GM12878 (cell line): ENCODE measurements at regions not wholly inside any gene's neighbourhood (a gene's known extent, or its start where the extent isn't known, plus 50 kb on each side); places are given as distances from the start of the nearest gene placed in this dataset.

Experiments
- ATAC-seq: fragments of 200-7000 bp; cut with Tn5 transposase; 3 replicates; pipeline ENCODE4 v1.9.1; 2020; ENCODE audit warnings: mild to moderate bottlenecking, moderate library complexity
- BruUV-seq: library from RNA; stranded (reverse); fragments of 400-500 nt; replicated peaks from 2 replicates; lab custom pipeline; 2021; lab: Mats Ljungman, UMichigan
- CTCF ChIA-PET: fragments of 300-600 bp; sonication (Branson Sonifier 250); formaldehyde crosslinking; extraction: SDS; loops from one replicate; lab custom pipeline; 2021; ENCODE audit warnings: inconsistent platforms; lab: Yijun Ruan, JAX
- POLR2A ChIA-PET: fragments of 350-600 bp; formaldehyde crosslinking; extraction: SDS; loops from one replicate; lab custom pipeline; 2021; ENCODE audit warnings: inconsistent platforms; lab: Charles Lee
- RAD21 ChIA-PET: fragments of 300-600 bp; sonication (Branson Sonifier 250); formaldehyde crosslinking; loops from one replicate; lab custom pipeline; 2023; ENCODE audit warnings: antibody characterized with exemption; ENCODE audit not compliant: unreplicated experiment; lab: Charles Lee
- SMC1A ChIA-PET: fragments of 300-600 bp; sonication (Branson Sonifier 250); formaldehyde crosslinking; loops from one replicate; lab custom pipeline; 2023; ENCODE audit not compliant: unreplicated experiment, uncharacterized antibody; lab: Charles Lee
- DNase-seq: peaks from one replicate; pipeline ENCODE4 v3.0.0-alpha.2; 2011; ENCODE audit warnings: low read depth, low spot score
- FAIRE-seq: peaks from 3 replicates; lab custom pipeline; 2011; peaks lifted over from hg19 to GRCh38; lab: Jason Lieb, UNC
- H2AFZ ChIP-seq: 2 replicates; pipeline ENCODE4 v1.6.0; 2011; ENCODE audit warnings: low read depth, low read length, control low read depth; ENCODE audit not compliant: control insufficient read depth
- H3K27ac ChIP-seq: 2 replicates; pipeline ENCODE4 v1.5.1; 2011; ENCODE audit warnings: control low read depth; ENCODE audit not compliant: control insufficient read depth, insufficient read depth
- H3K27me3 ChIP-seq, 2 experiments: replicated peaks in 1 of 2; 2 replicates each; pipeline versions ENCODE4 v1.6.0 to v1.6.1; 2011; ENCODE audit warnings: low read length in 1 of 2; ENCODE audit not compliant: control insufficient read depth in 2 of 2, insufficient read depth in 2 of 2
- H3K36me3 ChIP-seq, 2 experiments: 2 replicates each; pipeline ENCODE4 v1.5.1; 2011; ENCODE audit warnings: low read length in 1 of 2; ENCODE audit not compliant: control insufficient read depth in 2 of 2, insufficient read depth in 2 of 2
- H3K4me1 ChIP-seq: 2 replicates; pipeline ENCODE4 v1.6.1; 2011; ENCODE audit warnings: mild to moderate bottlenecking, low read length, moderate library complexity, mixed read lengths; ENCODE audit not compliant: control insufficient read depth, insufficient read depth
- H3K4me2 ChIP-seq: 2 replicates; pipeline ENCODE4 v1.6.0; 2011; ENCODE audit warnings: control low read depth; ENCODE audit not compliant: control insufficient read depth, insufficient read depth
- H3K4me3 ChIP-seq: fragments of 200-600 bp; sonication (generic); 2 replicates; pipeline ENCODE4 v1.5.1; 2016
- H3K79me2 ChIP-seq: 2 replicates; pipeline ENCODE4 v1.6.0; 2011; ENCODE audit warnings: low read length; ENCODE audit not compliant: control insufficient read depth, insufficient read depth
- H3K9ac ChIP-seq: 2 replicates; pipeline ENCODE4 v1.8.0; 2011; ENCODE audit warnings: low read length, control low read depth, mixed read lengths; ENCODE audit not compliant: control insufficient read depth, insufficient read depth
- H3K9me3 ChIP-seq: replicated peaks from 3 replicates; pipeline ENCODE4 v1.5.1; 2011; ENCODE audit warnings: mild to moderate bottlenecking, low read length; ENCODE audit not compliant: control insufficient read depth, insufficient read depth
- H4K20me1 ChIP-seq: 2 replicates; pipeline ENCODE4 v1.6.0; 2011; ENCODE audit not compliant: control insufficient read depth, insufficient read depth
- ATF7 ChIP-seq: fragments of 450-650 bp; IDR thresholded peaks from 2 replicates; pipeline ENCODE4 v1.6.1; 2016; ENCODE audit warnings: low read depth, mild to moderate bottlenecking
- BCL11A ChIP-seq: IDR thresholded peaks from 2 replicates; pipeline ENCODE4 v1.6.1; 2011; ENCODE audit warnings: low read depth, low read length
- CBX3 ChIP-seq: fragments of 200-600 bp; sonication (generic); IDR thresholded peaks from 2 replicates; pipeline ENCODE4 v1.6.1; 2016; ENCODE audit warnings: low read depth, borderline replicate concordance
- CHD2 ChIP-seq: IDR thresholded peaks from 2 replicates; pipeline ENCODE4 v1.6.1; 2011; ENCODE audit warnings: low read depth, low read length, improper control_type of control experiment, borderline replicate concordance
- E2F8 ChIP-seq: fragments of 450-650 bp; IDR thresholded peaks from 2 replicates; pipeline ENCODE4 v1.6.1; 2018; ENCODE audit warnings: mild to moderate bottlenecking, low read depth, moderate library complexity; ENCODE audit not compliant: partially characterized antibody
- ETV6 ChIP-seq, 2 experiments: fragments of 450-650 bp in 1 of 2; IDR thresholded peaks in 1 of 2; conservative IDR thresholded peaks in 1 of 2; 2 replicates each; pipeline ENCODE4 v1.6.1; 2014; ENCODE audit warnings: antibody characterized with exemption in 1 of 2, borderline replicate concordance in 1 of 2, low read depth in 1 of 2, mild to moderate bottlenecking in 1 of 2, moderate library complexity in 1 of 2
- HSF1 ChIP-seq: fragments of 150-350 bp; IDR thresholded peaks from 2 replicates; pipeline ENCODE4 v1.6.1; 2014; ENCODE audit warnings: mild to moderate bottlenecking, low read depth, low read length
- JUND ChIP-seq: IDR thresholded peaks from 2 replicates; pipeline ENCODE4 v1.6.1; 2012; ENCODE audit warnings: low read depth, mild to moderate bottlenecking, low read length, improper control_type of control experiment, moderate library complexity
- MYC ChIP-seq: IDR thresholded peaks from 2 replicates; pipeline ENCODE4 v1.6.1; 2011; ENCODE audit warnings: mild to moderate bottlenecking, low read length, moderate library complexity, inconsistent platforms; ENCODE audit not compliant: insufficient read depth, insufficient replicate concordance, insufficient read length, severe bottlenecking
- POU2F2 ChIP-seq: IDR thresholded peaks from 3 replicates; pipeline ENCODE4 v1.6.1; 2011; ENCODE audit warnings: low read depth, mild to moderate bottlenecking, low read length, borderline replicate concordance
- STAT3 ChIP-seq: IDR thresholded peaks from 2 replicates; pipeline ENCODE4 v1.6.1; 2011; ENCODE audit warnings: low read depth, low read length, improper control_type of control experiment
- TCF3 ChIP-seq: IDR thresholded peaks from 2 replicates; pipeline ENCODE4 v1.6.1; 2012; ENCODE audit warnings: low read depth, mild to moderate bottlenecking, low read length, borderline replicate concordance; ENCODE audit not compliant: insufficient read depth
- YY1 ChIP-seq: IDR thresholded peaks from 2 replicates; pipeline ENCODE4 v1.6.1; 2011; ENCODE audit warnings: low read depth, mild to moderate bottlenecking, low read length
- WGBS: methylation state at CpG from one replicate; pipeline ENCODE4 v1.1.6; 2016; ENCODE audit warnings: low lambda C conversion rate; ENCODE audit not compliant: insufficient replicate concordance, insufficient coverage; ENCODE audit errors: missing lambda C conversion rate; 5-methylcytosine and 5-hydroxymethylcytosine counted together
- in situ Hi-C: fragments of 300-500 bp; cut with MboI; formaldehyde crosslinking; loops from 9 replicates; pipeline ENCODE4 v1.14.3; 2018; ENCODE audit warnings: mixed read lengths
- intact Hi-C: fragments of 100-400 bp; cut with micrococcal nuclease; formaldehyde crosslinking; loops from one replicate; pipeline ENCODE4 v1.14.2; 2022; ENCODE audit not compliant: unreplicated experiment

GRCh38 chr11:70621241-70621640 lies 222.9 kb downstream of the CTTN start:
- ChIA-PET POLR2A (no interaction called here), SMC1A (no interaction called here), CTCF (no interaction called here), RAD21 (no interaction called here)
- Histone ChIP-seq H4K20me1 (no peaks in the 10 kb centered on the region), H3K4me2 (no peak overlapping the region), H3K9me3 (no peaks in the 10 kb centered on the region), H3K4me3 (no peak overlapping the region), H2AFZ (no peak overlapping the region), H3K79me2 (no peaks in the 10 kb centered on the region), H3K27me3 (no peaks in the 10 kb centered on the region), H3K36me3 (no peaks in the 10 kb centered on the region), H3K4me1 (no peaks in the 10 kb centered on the region), H3K9ac (no peak overlapping the region), H3K27ac (no peak overlapping the region)
- FAIRE-seq (no peak), ATAC-seq (no peak), DNase-seq (no peak)
- 49% methylated on average over 6 of the region's 6 CpGs for WGBS
- intact Hi-C loops = no loop called here
- TF ChIP-seq TCF3 (no peak), STAT3 (no peak), ATF7 (no peak), HSF1 (no peak), POU2F2 (no peak), ETV6 (conservative IDR thresholded peaks at IDR 0.05 in 1 of 2, IDR thresholded peaks at IDR 0.05 in 1 of 2; ENCODE audit: borderline replicate concordance in 1 of 2, low read depth in 1 of 2) (no peak), CHD2 (no peak), MYC (no peak), BCL11A (no peak), YY1 (no peak), JUND (no peak), CBX3 (no peak), E2F8 (no peak)
- in situ Hi-C loops = no loop called here
- no TSS peak for BruUV-seq
